IPS-18a (cell line): ENCODE measurements at regions not wholly inside any gene's neighbourhood (a gene's known extent, or its start where the extent isn't known, plus 50 kb on each side); places are given as distances from the start of the nearest gene placed in this dataset.

Experiments used
- H3K27ac ChIP-seq: one replicate; pipeline ENCODE4 v1.5.1; 2013; ENCODE audit warnings: low read length
- H3K27me3 ChIP-seq: one replicate; pipeline ENCODE4 v1.6.1; 2013; ENCODE audit warnings: mild to moderate bottlenecking, low read length; ENCODE audit not compliant: control insufficient read depth, insufficient read depth
- H3K36me3 ChIP-seq: one replicate; pipeline ENCODE4 v1.6.1; 2013; ENCODE audit warnings: low read depth, low read length; ENCODE audit not compliant: control insufficient read depth
- H3K4me1 ChIP-seq: one replicate; pipeline ENCODE4 v1.6.1; 2013; ENCODE audit warnings: low read depth, low read length; ENCODE audit not compliant: control insufficient read depth
- H3K4me3 ChIP-seq: one replicate; pipeline ENCODE4 v1.5.1; 2013; ENCODE audit warnings: low read length
- H3K9ac ChIP-seq: one replicate; pipeline ENCODE4 v1.6.1; 2013; ENCODE audit warnings: mild to moderate bottlenecking, low read length, moderate library complexity
- H3K9me3 ChIP-seq: one replicate; pipeline ENCODE4 v1.6.1; 2013; ENCODE audit warnings: low read depth, low read length; ENCODE audit not compliant: control insufficient read depth

GRCh38 chr1:201761178-201761577, 67.8 kb upstream of the IPO9 start:
- peaks cover 30% of the 10 kb centered on the region for H3K4me1 ChIP-seq
- no peaks in the 10 kb centered on the region for H3K36me3 ChIP-seq
- no peaks in the 10 kb centered on the region for H3K27me3 ChIP-seq
- no peaks in the 10 kb centered on the region for H3K9me3 ChIP-seq
- H3K9ac ChIP-seq = no peak overlapping the region
- H3K4me3 ChIP-seq = no peak overlapping the region
- no peak overlapping the region for H3K27ac ChIP-seq

GRCh38 chr1:201761871-201762270, 67.1 kb upstream of the IPO9 start:
- Histone ChIP-seq H3K9me3 (no peaks in the 10 kb centered on the region), H3K9ac (no peak overlapping the region), H3K4me1 (peaks cover 30% of the 10 kb centered on the region), H3K36me3 (no peaks in the 10 kb centered on the region), H3K4me3 (no peak overlapping the region), H3K27ac (no peak overlapping the region), H3K27me3 (no peaks in the 10 kb centered on the region)

- peaks cover 30% of the 10 kb centered on the region for H3K4me1 ChIP-seq
Observed at GRCh38 chr1:201762381-201762780, 66.6 kb upstream of the IPO9 start.

GRCh38 chr1:201763455-201764140, 65.4 kb upstream of the IPO9 start:
- Histone ChIP-seq H3K9ac (no peak overlapping the region), H3K36me3 (no peaks in the 10 kb centered on the region), H3K9me3 (no peaks in the 10 kb centered on the region), H3K27me3 (no peaks in the 10 kb centered on the region), H3K27ac (no peak overlapping the region), H3K4me1 (peaks cover 30% of the 10 kb centered on the region), H3K4me3 (no peak overlapping the region)

More at GRCh38 chr1:201762381-201762780, 66.6 kb upstream of the IPO9 start:
- Histone ChIP-seq H3K4me3 (no peak overlapping the region), H3K27me3 (no peaks in the 10 kb centered on the region), H3K9ac (no peak overlapping the region), H3K36me3 (no peaks in the 10 kb centered on the region), H3K27ac (no peak overlapping the region), H3K9me3 (no peaks in the 10 kb centered on the region)

- Histone ChIP-seq H3K27ac (no peak overlapping the region), H3K9me3 (no peaks in the 10 kb centered on the region), H3K36me3 (no peaks in the 10 kb centered on the region), H3K4me3 (no peak overlapping the region), H3K9ac (no peak overlapping the region), H3K27me3 (no peaks in the 10 kb centered on the region), H3K4me1 (peaks cover 30% of the 10 kb centered on the region)
Observed at GRCh38 chr1:201764166-201764565, 64.8 kb upstream of the IPO9 start.

GRCh38 chr1:201764579-201764978, 64.4 kb upstream of the IPO9 start:
- H3K9ac ChIP-seq = no peak overlapping the region
- H3K4me1 ChIP-seq = peaks cover 27% of the 10 kb centered on the region
- no peaks in the 10 kb centered on the region for H3K9me3 ChIP-seq
- no peak overlapping the region for H3K27ac ChIP-seq
- H3K36me3 ChIP-seq = no peaks in the 10 kb centered on the region
- no peaks in the 10 kb centered on the region for H3K27me3 ChIP-seq
- H3K4me3 ChIP-seq = no peak overlapping the region

GRCh38 chr1:201766131-201766866, 62.7 kb upstream of the IPO9 start:
- H3K9ac ChIP-seq = no peak overlapping the region
- no peaks in the 10 kb centered on the region for H3K27me3 ChIP-seq
- peaks cover under 1% of the 10 kb centered on the region for H3K9me3 ChIP-seq
- H3K36me3 ChIP-seq = no peaks in the 10 kb centered on the region
- peaks cover 16% of the 10 kb centered on the region for H3K4me1 ChIP-seq
- H3K4me3 ChIP-seq = no peak overlapping the region
- H3K27ac ChIP-seq = no peak overlapping the region

- H3K4me3 ChIP-seq = no peak overlapping the region
- no peaks in the 10 kb centered on the region for H3K36me3 ChIP-seq
- peaks cover 8% of the 10 kb centered on the region for H3K9me3 ChIP-seq
- H3K9ac ChIP-seq = no peak overlapping the region
- H3K4me1 ChIP-seq = peaks cover 14% of the 10 kb centered on the region
- no peaks in the 10 kb centered on the region for H3K27me3 ChIP-seq
- H3K27ac ChIP-seq = no peak overlapping the region
Observed at GRCh38 chr1:201767339-201767738, 61.6 kb upstream of the IPO9 start.

GRCh38 chr1:201769072-201769471, 59.9 kb upstream of the IPO9 start:
- H3K4me3 ChIP-seq = no peak overlapping the region
- H3K27me3 ChIP-seq = no peaks in the 10 kb centered on the region
- peaks cover 8% of the 10 kb centered on the region for H3K9me3 ChIP-seq
- H3K36me3 ChIP-seq = no peaks in the 10 kb centered on the region
- peaks cover under 1% of the 10 kb centered on the region for H3K4me1 ChIP-seq
- no peak overlapping the region for H3K27ac ChIP-seq
- no peak overlapping the region for H3K9ac ChIP-seq

- Histone ChIP-seq H3K4me3 (no peak overlapping the region), H3K9me3 (peaks cover 8% of the 10 kb centered on the region), H3K27ac (no peak overlapping the region), H3K27me3 (no peaks in the 10 kb centered on the region), H3K4me1 (no peaks in the 10 kb centered on the region), H3K9ac (no peak overlapping the region), H3K36me3 (no peaks in the 10 kb centered on the region)
Observed at GRCh38 chr1:201769966-201770365, 59.0 kb upstream of the IPO9 start.

GRCh38 chr1:201771466-201771865, 57.5 kb upstream of the IPO9 start:
- Histone ChIP-seq H3K9ac (no peak overlapping the region), H3K4me1 (no peaks in the 10 kb centered on the region), H3K9me3 (peaks cover 8% of the 10 kb centered on the region), H3K4me3 (no peak overlapping the region), H3K27me3 (no peaks in the 10 kb centered on the region), H3K36me3 (no peaks in the 10 kb centered on the region), H3K27ac (no peak overlapping the region)

- Histone ChIP-seq H3K9me3 (peaks cover 8% of the 10 kb centered on the region), H3K27ac (no peak overlapping the region), H3K27me3 (no peaks in the 10 kb centered on the region), H3K36me3 (no peaks in the 10 kb centered on the region), H3K4me1 (no peaks in the 10 kb centered on the region), H3K4me3 (no peak overlapping the region), H3K9ac (no peak overlapping the region)
Observed at GRCh38 chr1:201772178-201772577, 56.8 kb upstream of the IPO9 start.
